SK-N-MC (cell line): ENCODE measurements at regions not wholly inside any gene's neighbourhood (a gene's known extent, or its start where the extent isn't known, plus 50 kb on each side); places are given as distances from the start of the nearest gene placed in this dataset.
"Not testable (repeated sequence)": the region's sequence is repeated elsewhere in the genome, so short reads cannot be mapped to it uniquely, and the experiment has no call there.

Source experiments
- DNase-seq: peaks from one replicate; pipeline ENCODE4 v3.0.0-alpha.2; 2011; ENCODE audit warnings: low read depth, low spot score
- H3K27ac ChIP-seq: fragments of 200-600 bp; sonication (generic); 2 replicates; pipeline ENCODE4 v1.5.1; 2016; ENCODE audit warnings: mixed run types
- H3K36me3 ChIP-seq: fragments of 200-600 bp; sonication (generic); 2 replicates; pipeline ENCODE4 v1.6.1; 2017; ENCODE audit warnings: antibody characterized with exemption, low read length, mixed read lengths; ENCODE audit not compliant: insufficient read depth
- H3K4me3 ChIP-seq: fragments of 200-600 bp; sonication (generic); 2 replicates; pipeline ENCODE4 v1.5.1; 2016
- H3K9ac ChIP-seq: fragments of 200-600 bp; sonication (generic); 2 replicates; pipeline ENCODE4 v1.8.0; 2017; ENCODE audit warnings: mixed run types, mixed read lengths; ENCODE audit not compliant: insufficient read length
- H3K9me3 ChIP-seq: fragments of 200-600 bp; sonication (generic); 2 replicates; pipeline ENCODE4 v1.6.1; 2017; ENCODE audit warnings: low read depth, mild to moderate bottlenecking, antibody characterized with exemption, low read length, moderate library complexity, mixed read lengths
- EZH2 ChIP-seq: fragments of 200-600 bp; sonication (generic); IDR thresholded peaks from one replicate; pipeline ENCODE4 v1.6.1; 2017; ENCODE audit warnings: antibody characterized with exemption
- FOXP2 ChIP-seq: optimal IDR thresholded peaks from 2 replicates; pipeline ENCODE3; 2011; ENCODE audit warnings: mild to moderate bottlenecking, moderate library complexity; ENCODE audit not compliant: insufficient read depth; ENCODE audit errors: extremely low read length, control extremely low read depth
- POLR2AphosphoS5 ChIP-seq: IDR thresholded peaks from 2 replicates; pipeline ENCODE4 v1.6.1; 2012; ENCODE audit warnings: mild to moderate bottlenecking, low read depth, low read length, borderline replicate concordance

DNA sequence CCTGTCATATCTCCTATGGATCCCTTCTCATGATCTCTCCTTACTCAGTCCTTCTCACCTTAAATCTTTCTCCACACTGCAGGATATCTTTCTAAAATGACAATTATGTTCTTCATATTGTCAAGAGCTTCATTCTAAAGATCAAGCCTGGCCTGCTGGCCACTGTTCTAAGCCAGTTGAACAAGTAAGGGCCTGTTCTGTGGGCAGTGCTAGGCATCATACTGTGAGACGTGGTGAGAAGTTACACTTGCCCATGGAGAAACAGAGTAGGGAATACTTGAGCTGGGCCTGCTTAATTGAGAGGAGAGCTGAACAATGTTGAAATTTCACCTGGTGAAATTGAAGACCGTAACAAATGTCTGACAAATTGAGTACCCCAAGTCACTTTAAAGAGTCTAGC, 184.1 kb upstream of the RASGRP1 start:
- no peak for TF ChIP-seq POLR2AphosphoS5
- TF ChIP-seq EZH2, result no peak
- no peak for TF ChIP-seq FOXP2
- no peak for DNase-seq
- no peak overlapping the region for H3K4me3 ChIP-seq
- H3K27ac ChIP-seq, result no peak overlapping the region
- H3K9me3 ChIP-seq, result no peaks in the 10 kb centered on the region
- H3K36me3 ChIP-seq, result no peaks in the 10 kb centered on the region
- H3K9ac ChIP-seq, result no peak overlapping the region

DNA sequence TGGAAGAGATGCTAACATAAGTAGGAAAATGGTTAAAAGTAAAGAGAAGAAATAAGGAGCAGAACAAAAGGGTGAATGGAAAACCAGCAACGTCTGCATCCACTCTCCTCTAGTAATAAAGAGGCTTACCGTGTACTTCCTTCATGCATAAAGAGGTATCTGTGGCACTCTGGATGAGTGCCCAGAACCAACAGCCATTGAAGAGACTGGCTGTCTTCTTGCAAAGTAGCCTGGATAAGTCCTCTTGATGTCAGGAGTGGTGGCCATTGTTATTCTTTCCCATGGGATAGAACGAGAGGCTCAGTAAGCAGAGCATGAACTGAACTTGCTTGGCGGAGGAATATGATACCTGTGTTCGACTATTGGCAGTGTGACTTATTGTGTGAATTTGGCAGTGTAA, 186.2 kb upstream of the RASGRP1 start:
- DNase-seq, result no peak
- Histone ChIP-seq H3K36me3 (no peaks in the 10 kb centered on the region), H3K4me3 (no peak overlapping the region), H3K9me3 (no peaks in the 10 kb centered on the region), H3K27ac (no peak overlapping the region), H3K9ac (no peak overlapping the region)
- no peak for TF ChIP-seq EZH2
- TF ChIP-seq POLR2AphosphoS5, result no peak
- no peak for TF ChIP-seq FOXP2

DNA sequence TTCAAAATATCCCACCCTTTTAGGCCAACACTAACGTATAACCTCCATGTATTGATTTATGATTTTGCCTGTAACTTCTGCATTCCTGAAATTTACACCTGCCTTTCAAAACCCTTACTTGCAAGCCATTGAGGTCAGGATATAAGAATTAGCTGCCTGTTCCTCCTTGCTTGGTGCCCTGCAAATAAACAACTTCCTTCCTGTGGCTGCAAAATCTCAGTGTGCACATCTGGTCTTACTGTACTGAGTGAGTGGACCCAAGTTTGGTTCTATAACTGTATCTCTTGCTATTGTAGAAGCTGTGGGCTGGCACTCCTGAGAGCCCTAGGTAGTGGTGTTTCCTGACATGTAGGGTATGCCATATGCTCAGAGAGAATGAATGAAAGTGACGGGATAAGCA, 191.1 kb upstream of the RASGRP1 start:
- no peak overlapping the region for H3K9ac ChIP-seq
- H3K36me3 ChIP-seq, result no peaks in the 10 kb centered on the region
- no peaks in the 10 kb centered on the region for H3K9me3 ChIP-seq
- no peak overlapping the region for H3K4me3 ChIP-seq
- TF ChIP-seq EZH2, result no peak
- TF ChIP-seq POLR2AphosphoS5, result no peak
- TF ChIP-seq FOXP2, result no peak
- no peak for DNase-seq
- H3K27ac ChIP-seq, result no peak overlapping the region

DNA sequence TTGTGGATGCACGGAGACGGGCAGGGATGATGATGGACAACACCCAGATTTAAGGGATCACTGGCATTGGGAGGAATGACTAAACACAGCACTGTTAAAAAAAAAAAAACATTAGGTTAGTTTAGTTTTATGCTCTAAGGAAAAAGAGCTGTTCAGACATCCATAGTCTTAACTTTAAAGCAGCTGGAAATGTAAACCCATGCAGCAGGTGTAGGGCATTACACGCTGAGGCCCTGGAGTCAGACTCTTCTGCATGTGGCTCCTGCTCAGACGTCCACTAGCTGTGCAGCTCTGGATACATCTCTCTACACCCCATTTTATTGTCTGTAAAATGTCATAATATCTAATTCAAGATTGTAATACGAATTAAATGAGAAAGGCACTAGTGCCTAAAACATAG, 191.8 kb upstream of the RASGRP1 start:
- no peak overlapping the region for H3K4me3 ChIP-seq
- DNase-seq, result no peak
- H3K27ac ChIP-seq, result no peak overlapping the region
- no peaks in the 10 kb centered on the region for H3K9me3 ChIP-seq
- TF ChIP-seq POLR2AphosphoS5, result no peak
- H3K9ac ChIP-seq, result no peak overlapping the region
- no peaks in the 10 kb centered on the region for H3K36me3 ChIP-seq

DNA sequence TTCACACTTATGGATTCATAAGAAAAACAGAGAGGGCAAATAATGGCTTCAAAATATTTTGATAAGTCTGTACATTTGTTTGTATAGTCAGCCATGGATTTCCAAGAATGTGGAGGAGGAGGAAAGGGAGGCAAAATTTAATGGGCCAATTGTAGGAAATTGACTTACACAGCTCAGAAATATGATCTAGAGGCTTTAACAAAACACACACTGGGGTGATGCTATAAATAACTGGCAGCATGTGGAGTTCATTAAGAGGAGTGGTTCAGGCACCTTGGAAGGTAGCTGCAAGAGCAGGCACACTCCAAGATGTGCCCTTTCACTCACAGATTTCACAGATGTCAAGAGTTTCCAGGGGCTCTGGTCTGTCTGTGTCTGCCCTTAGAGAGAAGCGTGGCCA, 193.4 kb upstream of the RASGRP1 start:
- H3K9ac ChIP-seq, result no peak overlapping the region
- TF ChIP-seq POLR2AphosphoS5 (no peak), EZH2 (no peak), FOXP2 (no peak)
- no peak overlapping the region for H3K4me3 ChIP-seq
- DNase-seq, result no peak
- no peak overlapping the region for H3K27ac ChIP-seq
- no peaks in the 10 kb centered on the region for H3K9me3 ChIP-seq
- H3K36me3 ChIP-seq, result no peaks in the 10 kb centered on the region

DNA sequence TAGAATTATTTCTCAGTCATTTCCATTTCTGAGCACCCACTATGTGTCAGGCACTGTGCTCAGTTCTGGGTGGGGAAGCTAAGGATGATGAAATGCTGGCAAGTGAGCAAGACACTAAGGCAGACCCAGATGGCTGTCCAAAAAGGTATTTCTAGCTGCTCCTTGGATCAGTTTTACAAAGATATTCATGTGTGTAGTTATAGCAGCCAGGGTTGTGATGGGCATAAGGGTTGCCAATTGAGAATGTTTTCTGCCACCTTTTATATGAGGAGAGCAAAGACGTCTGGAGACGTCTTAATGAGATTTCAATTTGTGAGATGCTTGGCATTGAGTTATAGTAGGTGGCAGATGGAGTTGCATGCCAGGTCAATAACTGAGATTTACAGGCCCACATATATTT, 197.1 kb upstream of the RASGRP1 start:
- TF ChIP-seq EZH2 (no peak), POLR2AphosphoS5 (no peak), FOXP2 (no peak)
- DNase-seq, result no peak
- no peak overlapping the region for H3K9ac ChIP-seq

DNA sequence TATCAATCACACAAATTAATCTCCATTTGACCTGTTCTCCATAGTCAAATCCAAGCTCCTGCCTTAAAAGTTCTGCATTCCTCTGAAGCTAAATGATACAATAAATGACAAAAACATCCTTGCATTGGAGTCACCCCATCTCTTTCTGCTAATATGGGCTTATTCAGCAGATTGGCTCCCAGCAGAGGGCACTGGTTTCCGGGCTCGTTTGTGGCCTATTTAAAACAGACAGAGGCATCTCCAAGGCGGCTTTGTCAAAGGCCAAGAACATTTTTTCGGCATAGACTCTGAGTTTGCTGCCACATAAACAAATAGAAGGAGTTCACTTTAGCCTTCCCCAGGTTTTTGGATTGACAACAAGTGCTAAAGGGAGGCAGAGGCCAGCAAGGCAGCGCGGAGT, 204.4 kb upstream of the RASGRP1 start:
- H3K9ac ChIP-seq, result no peak overlapping the region
- DNase-seq, result no peak

More for the DNA sequence above, 197.1 kb upstream of the RASGRP1 start:
- Histone ChIP-seq H3K36me3 (no peaks in the 10 kb centered on the region), H3K4me3 (no peak overlapping the region), H3K9me3 (no peaks in the 10 kb centered on the region), H3K27ac (no peak overlapping the region)

DNA sequence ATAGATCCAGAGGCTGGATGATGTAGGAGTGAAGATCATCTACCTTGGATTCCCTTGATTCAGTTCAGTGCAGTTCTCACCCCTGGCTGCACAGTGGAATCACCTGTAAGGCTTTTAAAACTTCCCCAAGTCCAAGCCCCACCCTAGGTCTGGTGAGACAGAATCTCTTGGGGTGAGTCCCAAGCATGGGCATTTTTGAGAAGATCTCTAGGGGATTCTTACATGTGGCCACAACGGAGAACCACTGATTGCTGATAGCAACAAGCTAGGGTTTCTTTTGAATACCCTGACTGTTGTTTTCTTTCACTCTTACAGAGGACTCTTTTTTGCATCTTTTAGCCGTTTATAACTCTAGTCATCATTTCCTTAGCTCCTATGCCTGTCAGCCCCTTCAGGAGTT, 204.9 kb upstream of the RASGRP1 start:
- no peak overlapping the region for H3K9ac ChIP-seq
- H3K9me3 ChIP-seq, result no peaks in the 10 kb centered on the region
- TF ChIP-seq EZH2 (no peak), POLR2AphosphoS5 (no peak), FOXP2 (no peak)
- no peaks in the 10 kb centered on the region for H3K36me3 ChIP-seq
- H3K27ac ChIP-seq, result no peak overlapping the region
- no peak overlapping the region for H3K4me3 ChIP-seq
- no peak for DNase-seq

More for the DNA sequence above, 204.4 kb upstream of the RASGRP1 start:
- TF ChIP-seq FOXP2 (no peak), POLR2AphosphoS5 (no peak), EZH2 (no peak)
- no peak overlapping the region for H3K27ac ChIP-seq
- H3K36me3 ChIP-seq, result no peaks in the 10 kb centered on the region
- H3K4me3 ChIP-seq, result no peak overlapping the region
- no peaks in the 10 kb centered on the region for H3K9me3 ChIP-seq

DNA sequence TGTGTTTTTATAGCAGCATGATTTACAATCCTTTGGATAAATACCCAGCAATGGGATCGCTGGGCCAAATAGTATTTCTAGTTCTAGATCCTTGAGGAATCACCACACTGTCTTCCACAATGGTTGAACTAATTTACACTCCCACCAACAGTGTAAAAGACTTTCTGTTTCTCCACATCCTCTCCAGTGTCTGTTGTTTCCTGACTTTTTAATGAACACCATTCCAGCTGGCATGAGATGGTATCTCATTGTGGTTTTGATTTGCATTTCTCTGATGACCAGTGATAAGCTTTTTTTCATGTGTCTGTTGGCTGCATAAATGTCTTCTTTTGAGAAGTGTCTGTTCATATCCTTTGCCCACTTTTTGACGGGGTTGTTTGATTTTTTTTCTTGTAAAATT, 209.5 kb upstream of the RASGRP1 start:
- not testable (repeated sequence) for H3K9ac ChIP-seq, H3K27ac ChIP-seq, H3K36me3 ChIP-seq, H3K9me3 ChIP-seq, DNase-seq, H3K4me3 ChIP-seq
